GM18858 (cell line): ENCODE measurements at regions not wholly inside any gene's neighbourhood (a gene's known extent, or its start where the extent isn't known, plus 50 kb on each side); places are given as distances from the start of the nearest gene placed in this dataset.
A peak's percentile ranks its signal among the peaks of the same experiment; 100 is the strongest.

Experiments
- ATAC-seq: cut with Tn5 transposase; IDR thresholded peaks from one replicate; pipeline ENCODE4 v1.9.1; 2021; ENCODE audit not compliant: unreplicated experiment

- ATAC-seq, result no peak
These were observed 278.3 kb downstream of the RBM43 start for GRCh38 chr2:150983314-150983897.

GRCh38 chr2:150981826-150982225 is 279.8 kb downstream of the RBM43 start:
- no peak for ATAC-seq

- ATAC-seq, result no peak
These were observed 283.6 kb downstream of the RBM43 start for GRCh38 chr2:150978053-150978452.

- no peak for ATAC-seq
These were observed 284.4 kb downstream of the RBM43 start for GRCh38 chr2:150977296-150977695.

- ATAC-seq, result no peak
These were observed 285.1 kb downstream of the RBM43 start for GRCh38 chr2:150976604-150977003.

- ATAC-seq, result no peak
These were observed 286.8 kb downstream of the RBM43 start for GRCh38 chr2:150974864-150975263.

- ATAC-seq, result no peak
These were observed 287.4 kb downstream of the RBM43 start for GRCh38 chr2:150974234-150974633.

GRCh38 chr2:150971910-150972309 is 289.8 kb downstream of the RBM43 start:
- ATAC-seq, result no peak

GRCh38 chr2:150963336-150963735 is 298.3 kb downstream of the RBM43 start:
- ATAC-seq, result no peak

GRCh38 chr2:150955231-150955630 is 306.4 kb downstream of the RBM43 start:
- ATAC-seq, result no peak

- no peak for ATAC-seq
These were observed 314.8 kb downstream of the RBM43 start for GRCh38 chr2:150946831-150947230.

- peak; percentile 63 for ATAC-seq
These were observed 317.3 kb downstream of the RBM43 start for GRCh38 chr2:150944315-150944714.

GRCh38 chr2:150939087-150939486 is 322.6 kb downstream of the RBM43 start:
- ATAC-seq, result no peak

GRCh38 chr2:150938527-150938926 is 323.1 kb downstream of the RBM43 start:
- no peak for ATAC-seq

GRCh38 chr2:150937030-150937429 is 324.6 kb downstream of the RBM43 start:
- ATAC-seq, result no peak

GRCh38 chr2:150931451-150931850 is 330.2 kb downstream of the RBM43 start:
- ATAC-seq, result no peak

- no peak for ATAC-seq
These were observed 336.1 kb downstream of the RBM43 start for GRCh38 chr2:150925611-150926010.

GRCh38 chr2:150924878-150925277 is 336.8 kb downstream of the RBM43 start:
- no peak for ATAC-seq

GRCh38 chr2:150919901-150920300 is 341.8 kb downstream of the RBM43 start:
- no peak for ATAC-seq

- no peak for ATAC-seq
These were observed 343.5 kb downstream of the RBM43 start for GRCh38 chr2:150917961-150918713.

- no peak for ATAC-seq
These were observed 344.9 kb downstream of the RBM43 start for GRCh38 chr2:150916467-150917396.
